OCI-LY1 (cell line): ENCODE measurements at regions not wholly inside any gene's neighbourhood (a gene's known extent, or its start where the extent isn't known, plus 50 kb on each side); places are given as distances from the start of the nearest gene placed in this dataset.

Experiments
- CTCF ChIP-seq: fragments of 200-600 bp; sonication (generic), shearing (Covaris generic); IDR thresholded peaks from 2 replicates; pipeline ENCODE4 v1.5.1; 2017; ENCODE audit warnings: mild to moderate bottlenecking, antibody characterized with exemption, low read length, moderate library complexity, mixed read lengths
- EZH2 ChIP-seq: fragments of 200-600 bp; sonication (generic), shearing (Covaris generic); IDR thresholded peaks from 2 replicates; pipeline ENCODE4 v1.8.0; 2017; ENCODE audit warnings: borderline replicate concordance, mixed run types, mild to moderate bottlenecking, antibody characterized with exemption, low read length, moderate library complexity, mixed read lengths

GRCh38 chr2:15816674-15817406 is 123.5 kb upstream of the MYCN start:
- TF ChIP-seq EZH2 (no peak), CTCF (no peak)
